ENCODE measurements at regions not wholly inside any gene's neighbourhood (a gene's known extent, or its start where the extent isn't known, plus 50 kb on each side); places are given as distances from the start of the nearest gene placed in this dataset.

- DNase-seq (ENCODE audit: low read depth in 2 of 2), result peak in 1 of 2 donors; percentile 64
- H3K4me3 ChIP-seq (replicated peaks in 1 of 2; ENCODE audit: low read depth in 2 of 2, low read length in 2 of 2), result no peak overlapping the region
- no peak for TF ChIP-seq CTCF (IDR thresholded peaks at IDR 0.05; ENCODE audit: low read depth, low read length)
These were observed 116.4 kb downstream of the GDAP2 start for GRCh38 chr1:117812869-117813511.

Data from cardiac fibroblast (primary cell).